Renal cortex interstitium (tissue), 11 donors: ENCODE measurements at regions not wholly inside any gene's neighbourhood (a gene's known extent, or its start where the extent isn't known, plus 50 kb on each side); places are given as distances from the start of the nearest gene placed in this dataset.

Experiments
- DNase-seq, 11 donors: peaks; one replicate each; pipeline ENCODE4 v3.0.0-alpha.2; 2013; ENCODE audit warnings: low read depth in 9 of 11, low spot score in 4 of 11; ENCODE audit errors: extremely low read depth in 1 of 11

- DNase-seq: no peak
Measured at GRCh38 chr2:65846989-65847678, 414.7 kb upstream of the SPRED2 start.

- peak in 2 of 11 donors; percentile 13 to 16 for DNase-seq
Measured at GRCh38 chr2:65845442-65846182, 413.2 kb upstream of the SPRED2 start.

- DNase-seq: no peak
Measured at GRCh38 chr2:65842104-65842503, 409.7 kb upstream of the SPRED2 start.

GRCh38 chr2:65835975-65836549 lies 403.7 kb upstream of the SPRED2 start:
- DNase-seq: no peak

DNA sequence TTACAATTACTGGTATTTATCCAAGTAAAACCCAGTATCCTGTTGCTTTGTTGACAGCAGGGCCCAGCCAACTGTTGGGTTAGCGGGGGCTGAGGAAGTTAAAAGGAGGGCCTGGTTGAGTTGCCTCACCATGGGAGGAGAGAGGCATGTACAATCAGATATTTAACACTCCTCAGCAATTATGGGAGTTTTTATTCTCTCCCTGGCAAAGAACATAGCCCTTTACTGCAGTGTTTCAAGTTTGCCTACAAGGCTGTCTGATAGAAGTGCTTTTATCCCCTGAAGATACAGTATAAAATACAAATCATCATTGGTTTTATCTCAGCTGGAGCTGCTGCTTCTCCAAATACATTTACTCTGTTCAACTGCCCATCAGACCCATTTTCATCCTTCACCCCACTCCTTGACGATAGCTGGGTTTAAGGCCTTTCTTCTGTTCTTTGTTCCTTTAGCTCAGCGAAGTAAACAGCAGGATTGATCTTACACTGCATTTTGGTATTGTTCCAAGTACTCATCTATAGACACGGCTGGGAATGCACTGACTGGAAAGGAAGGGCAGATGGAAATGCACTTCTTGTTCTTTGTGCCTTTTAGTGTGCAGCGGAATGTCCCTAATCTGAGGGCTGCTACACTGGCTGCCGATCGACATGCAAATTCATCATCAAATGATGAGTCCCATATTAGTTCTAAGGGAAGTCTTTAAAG lies 402.5 kb upstream of the SPRED2 start:
- peak in 1 of 11 donors; percentile 8 for DNase-seq

GRCh38 chr2:65834062-65834461 lies 401.7 kb upstream of the SPRED2 start:
- no peak for DNase-seq

DNA sequence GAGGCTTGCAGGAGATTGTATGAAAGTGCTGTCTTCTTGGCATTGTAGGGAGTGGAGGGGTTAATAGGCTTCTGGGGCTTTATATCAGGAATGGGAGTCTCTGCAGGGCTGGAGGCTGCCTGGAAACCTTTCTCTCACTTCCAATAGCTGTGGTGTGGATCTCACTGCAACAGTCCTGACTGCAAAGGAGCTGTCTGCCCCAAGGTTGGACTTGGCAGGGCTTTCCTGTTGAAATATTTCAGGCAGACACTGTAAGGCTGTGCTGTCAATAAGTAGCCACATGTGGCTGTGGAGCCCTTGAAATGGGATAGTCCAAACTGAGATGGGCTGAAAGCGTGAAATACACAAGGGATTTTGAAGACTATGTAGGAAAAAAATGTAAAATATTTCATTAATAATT lies 399.1 kb upstream of the SPRED2 start:
- no peak for DNase-seq

DNA sequence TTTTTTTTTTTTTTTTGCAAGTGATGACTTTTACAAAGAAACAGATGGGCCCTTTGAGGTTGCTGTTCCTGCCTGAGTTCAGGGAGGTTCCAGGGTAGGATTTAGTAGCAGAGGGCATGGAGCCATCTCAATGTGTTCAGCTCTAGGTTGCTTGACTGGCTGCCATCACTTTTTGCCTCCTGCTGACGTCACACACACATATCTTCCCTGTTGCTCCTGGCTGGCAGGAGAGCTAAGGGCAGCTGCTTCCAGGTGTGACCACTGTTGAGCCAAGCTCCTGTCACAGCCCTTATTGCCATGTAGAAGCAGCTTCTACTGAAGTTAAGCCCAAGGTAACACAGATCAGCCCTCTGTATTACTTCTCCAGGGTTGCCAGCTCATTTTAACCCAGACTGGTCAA lies 394.2 kb upstream of the SPRED2 start:
- DNase-seq: no peak

- no peak for DNase-seq
Measured at GRCh38 chr2:65823511-65823910, 391.1 kb upstream of the SPRED2 start.

DNA sequence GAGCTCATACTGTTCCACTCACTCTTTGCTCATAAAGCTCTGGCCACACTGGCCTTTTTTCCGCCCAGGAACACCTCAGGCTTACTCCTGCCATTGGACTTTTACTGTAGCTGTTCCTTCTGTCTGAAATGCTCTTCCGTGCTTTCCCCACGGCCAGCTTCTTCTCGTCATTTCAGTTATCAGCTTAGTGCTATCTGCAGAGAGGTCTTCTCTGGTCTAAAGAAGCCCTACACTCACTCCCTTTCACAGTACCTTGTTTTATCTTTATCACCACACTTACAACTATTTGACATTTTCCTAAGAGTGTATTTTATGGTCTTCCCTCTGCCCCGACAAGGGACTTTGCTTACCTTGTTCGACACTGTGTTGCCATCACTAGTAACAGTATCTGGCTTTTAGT lies 388.1 kb upstream of the SPRED2 start:
- DNase-seq: no peak

DNA sequence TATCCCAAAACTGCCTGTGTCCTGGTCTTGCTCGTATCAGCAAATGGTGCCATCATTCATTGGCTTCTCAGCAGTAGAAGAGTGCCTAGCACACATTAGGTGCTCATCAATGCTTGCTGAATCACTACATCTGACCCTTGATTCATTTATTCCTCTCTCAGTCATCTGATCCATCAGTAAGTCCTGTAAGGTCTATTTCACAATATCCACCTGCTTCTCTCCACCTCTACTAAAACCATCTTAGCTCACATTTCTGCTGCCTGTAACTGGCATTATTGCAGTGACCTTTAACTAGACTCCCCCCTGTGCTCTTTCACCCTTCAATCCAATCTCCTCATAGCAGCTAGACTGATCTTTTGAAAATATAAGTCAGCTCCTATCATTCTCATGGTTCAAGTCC lies 387.6 kb upstream of the SPRED2 start:
- DNase-seq: no peak

- DNase-seq: no peak
Measured at GRCh38 chr2:65818873-65819451, 386.6 kb upstream of the SPRED2 start.

DNA sequence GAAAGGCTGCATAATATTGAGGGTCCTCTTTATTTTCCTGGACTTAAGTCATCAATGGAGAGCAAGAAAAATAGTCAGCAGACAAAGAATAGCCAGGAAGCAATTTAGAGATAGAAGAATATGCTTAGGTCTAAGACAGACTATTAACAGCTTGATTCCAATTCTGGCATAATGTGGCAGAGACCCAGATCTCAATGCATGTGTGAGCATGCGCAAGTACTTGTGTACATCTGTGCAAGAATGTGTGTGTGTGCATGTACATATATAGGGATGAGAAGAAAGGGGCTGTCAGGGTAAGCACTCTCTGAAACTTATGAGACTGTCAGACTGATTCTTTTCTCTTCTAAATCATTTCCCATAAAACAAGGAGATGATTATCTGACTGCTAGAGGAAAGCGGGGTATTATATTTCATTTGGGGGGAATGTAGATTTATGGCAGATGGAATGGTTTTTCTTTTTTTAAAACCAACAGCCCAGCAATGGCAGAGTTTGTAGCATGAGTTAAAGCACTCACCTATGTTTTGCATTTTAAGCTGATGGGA lies 381.3 kb upstream of the SPRED2 start:
- peak in 1 of 11 donors; percentile 3 for DNase-seq

DNA sequence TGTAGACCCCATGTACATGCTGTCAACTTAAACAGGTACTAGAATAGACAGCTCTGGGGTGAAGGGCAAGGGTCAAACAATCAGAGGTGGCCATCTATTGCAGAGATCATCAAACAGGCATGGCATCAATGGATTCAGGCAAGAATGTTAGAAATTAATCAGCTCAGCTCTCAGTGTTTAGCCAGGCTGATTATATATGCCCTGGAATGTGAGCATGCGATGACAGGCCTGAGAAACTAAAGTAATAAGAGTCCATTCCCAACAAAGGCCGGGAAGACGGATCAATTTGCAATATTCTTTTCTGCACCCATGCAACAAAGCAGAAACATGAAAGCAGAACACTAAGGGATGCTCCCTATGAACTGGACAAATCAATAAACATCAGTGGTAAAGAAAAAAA lies 380.5 kb upstream of the SPRED2 start:
- no peak for DNase-seq

- DNase-seq: no peak
Measured at GRCh38 chr2:65807942-65808341, 375.5 kb upstream of the SPRED2 start.

GRCh38 chr2:65804777-65805176 lies 372.4 kb upstream of the SPRED2 start:
- no peak for DNase-seq

GRCh38 chr2:65802298-65802942 lies 370.0 kb upstream of the SPRED2 start:
- peak in 3 of 11 donors; percentile 19 to 37 (median 28) for DNase-seq

- no peak for DNase-seq
Measured at GRCh38 chr2:65800998-65801397, 368.6 kb upstream of the SPRED2 start.
